ENCODE measurements at regions not wholly inside any gene's neighbourhood (a gene's known extent, or its start where the extent isn't known, plus 50 kb on each side); places are given as distances from the start of the nearest gene placed in this dataset.

- no peak for FAIRE-seq
Measured at GRCh38 chr3:165459111-165459510, 262.9 kb upstream of the SLITRK3 start.

GRCh38 chr3:165457096-165457495, 260.9 kb upstream of the SLITRK3 start:
- no peak for DNase-seq (ENCODE audit: insufficient read length, low spot score)
- FAIRE-seq: no peak
- TF ChIP-seq CTCF (IDR thresholded peaks at IDR 0.05; ENCODE audit: insufficient read depth, missing control alignments): no peak

More at GRCh38 chr3:165459111-165459510, 262.9 kb upstream of the SLITRK3 start:
- no peak for DNase-seq (ENCODE audit: insufficient read length, low spot score)
- no peak for TF ChIP-seq CTCF (IDR thresholded peaks at IDR 0.05; ENCODE audit: insufficient read depth, missing control alignments)

- DNase-seq (ENCODE audit: insufficient read length, low spot score) (no peak), FAIRE-seq (no peak)
- no peak for TF ChIP-seq CTCF (IDR thresholded peaks at IDR 0.05; ENCODE audit: insufficient read depth, missing control alignments)
Measured at GRCh38 chr3:165455793-165456192, 259.6 kb upstream of the SLITRK3 start.

GRCh38 chr3:165455360-165455759, 259.2 kb upstream of the SLITRK3 start:
- no peak for TF ChIP-seq CTCF (IDR thresholded peaks at IDR 0.05; ENCODE audit: insufficient read depth, missing control alignments)
- DNase-seq (ENCODE audit: insufficient read length, low spot score): no peak
- FAIRE-seq: no peak

- DNase-seq (ENCODE audit: insufficient read length, low spot score) (no peak), FAIRE-seq (no peak)
- no peak for TF ChIP-seq CTCF (IDR thresholded peaks at IDR 0.05; ENCODE audit: insufficient read depth, missing control alignments)
Measured at GRCh38 chr3:165451371-165452070, 255.3 kb upstream of the SLITRK3 start.

GRCh38 chr3:165446555-165446954, 250.4 kb upstream of the SLITRK3 start:
- DNase-seq (ENCODE audit: insufficient read length, low spot score) (no peak), FAIRE-seq (no peak)
- no peak for TF ChIP-seq CTCF (IDR thresholded peaks at IDR 0.05; ENCODE audit: insufficient read depth, missing control alignments)

GRCh38 chr3:165444745-165445144, 248.6 kb upstream of the SLITRK3 start:
- TF ChIP-seq CTCF (IDR thresholded peaks at IDR 0.05; ENCODE audit: insufficient read depth, missing control alignments): no peak
- FAIRE-seq (no peak), DNase-seq (ENCODE audit: insufficient read length, low spot score) (no peak)
